ENCODE measurements at regions not wholly inside any gene's neighbourhood (a gene's known extent, or its start where the extent isn't known, plus 50 kb on each side); places are given as distances from the start of the nearest gene placed in this dataset.

- Histone ChIP-seq H3K4me1 (no peaks in the 10 kb centered on the region), H3K27ac (no peak overlapping the region), H3K4me3 (no peak overlapping the region), H3K9me3 (peaks cover 0 to 3% (median 0%) of the 10 kb centered on the region in 4 donors), H3K36me3 (no peaks in the 10 kb centered on the region), H3K27me3 (no peaks in the 10 kb centered on the region)
- 11 to 22% (median 20%) methylated on average over 3 of the region's 3 CpGs for WGBS, 5 donors
- no peak for DNase-seq
- intact Hi-C loops (cut with DNase I; ENCODE audit: low total_unique reads) = no loop called here
- TF ChIP-seq CTCF (IDR thresholded peaks at IDR 0.05) = no peak
- TF ChIP-seq POLR2A (IDR thresholded peaks at IDR 0.05) = no peak
- no peak for TF ChIP-seq EP300 (IDR thresholded peaks at IDR 0.05)
- no peak for TF ChIP-seq POLR2AphosphoS5 (IDR thresholded peaks at IDR 0.05)
These were observed 399.8 kb upstream of the EPHA7 start for GRCh38 chr6:93819189-93819588.

- no peak for DNase-seq
- no peaks in the 10 kb centered on the region for H3K4me1 ChIP-seq
- no peak overlapping the region for H3K27ac ChIP-seq
These were observed 398.6 kb upstream of the EPHA7 start for GRCh38 chr6:93817937-93818336.

GRCh38 chr6:93806409-93807270 is 387.3 kb upstream of the EPHA7 start:
- 80 to 85% (median 84%) methylated on average over 4 of the region's 4 CpGs for WGBS, 5 donors

More at GRCh38 chr6:93817937-93818336, 398.6 kb upstream of the EPHA7 start:
- no peaks in the 10 kb centered on the region for H3K36me3 ChIP-seq
- H3K27me3 ChIP-seq = no peaks in the 10 kb centered on the region
- peaks cover 0 to 3% (median 0%) of the 10 kb centered on the region in 4 donors for H3K9me3 ChIP-seq
- no peak for TF ChIP-seq POLR2A (IDR thresholded peaks at IDR 0.05)
- no peak for TF ChIP-seq POLR2AphosphoS5 (IDR thresholded peaks at IDR 0.05)
- no peak for TF ChIP-seq EP300 (IDR thresholded peaks at IDR 0.05)
- TF ChIP-seq CTCF (IDR thresholded peaks at IDR 0.05) = no peak
- no peak overlapping the region for H3K4me3 ChIP-seq
- intact Hi-C loops (cut with DNase I; ENCODE audit: low total_unique reads) = no loop called here

More at GRCh38 chr6:93806409-93807270, 387.3 kb upstream of the EPHA7 start:
- H3K4me3 ChIP-seq = no peak overlapping the region
- no peaks in the 10 kb centered on the region for H3K4me1 ChIP-seq
- intact Hi-C loops (cut with DNase I; ENCODE audit: low total_unique reads) = no loop called here
- TF ChIP-seq CTCF (IDR thresholded peaks at IDR 0.05) (no peak), POLR2A (IDR thresholded peaks at IDR 0.05) (no peak), EP300 (IDR thresholded peaks at IDR 0.05) (no peak), POLR2AphosphoS5 (IDR thresholded peaks at IDR 0.05) (no peak)
- H3K27me3 ChIP-seq = no peaks in the 10 kb centered on the region
- peaks cover 0 to 9% (median 4%) of the 10 kb centered on the region in 4 donors for H3K9me3 ChIP-seq
- no peak for DNase-seq
- H3K27ac ChIP-seq = no peak overlapping the region
- no peaks in the 10 kb centered on the region for H3K36me3 ChIP-seq
